ENCODE measurements at regions not wholly inside any gene's neighbourhood (a gene's known extent, or its start where the extent isn't known, plus 50 kb on each side); places are given as distances from the start of the nearest gene placed in this dataset.

GRCh38 chr11:71065841-71066240 is 186.5 kb downstream of the SHANK2 start:
- no peak for DNase-seq (ENCODE audit: extremely low spot score)
- no peak for TF ChIP-seq FOXM1 (IDR thresholded peaks at IDR 0.05; ENCODE audit: borderline replicate concordance)
- TF ChIP-seq NFRKB (IDR thresholded peaks at IDR 0.05) = no peak
- no peak for TF ChIP-seq ARNT (IDR thresholded peaks at IDR 0.05)
- no peak for TF ChIP-seq FOXA1 (IDR thresholded peaks at IDR 0.05)
- TF ChIP-seq BHLHE40 (IDR thresholded peaks at IDR 0.05; ENCODE audit: borderline replicate concordance) = no peak
- no peak for TF ChIP-seq TARDBP (IDR thresholded peaks at IDR 0.05)
- TF ChIP-seq ZNF384 (IDR thresholded peaks at IDR 0.05) = no peak
- TF ChIP-seq L3MBTL2 (conservative IDR thresholded peaks at IDR 0.05) = no peak
- TF ChIP-seq SUZ12 (IDR thresholded peaks at IDR 0.05) = no peak
- TF ChIP-seq HDGF (IDR thresholded peaks at IDR 0.05; ENCODE audit: borderline replicate concordance) = no peak
- TF ChIP-seq, protein P1, sequence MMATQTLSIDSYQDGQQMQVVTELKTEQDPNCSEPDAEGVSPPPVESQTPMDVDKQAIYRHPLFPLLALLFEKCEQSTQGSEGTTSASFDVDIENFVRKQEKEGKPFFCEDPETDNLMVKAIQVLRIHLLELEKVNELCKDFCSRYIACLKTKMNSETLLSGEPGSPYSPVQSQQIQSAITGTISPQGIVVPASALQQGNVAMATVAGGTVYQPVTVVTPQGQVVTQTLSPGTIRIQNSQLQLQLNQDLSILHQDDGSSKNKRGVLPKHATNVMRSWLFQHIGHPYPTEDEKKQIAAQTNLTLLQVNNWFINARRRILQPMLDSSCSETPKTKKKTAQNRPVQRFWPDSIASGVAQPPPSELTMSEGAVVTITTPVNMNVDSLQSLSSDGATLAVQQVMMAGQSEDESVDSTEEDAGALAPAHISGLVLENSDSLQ (IDR thresholded peaks at IDR 0.05) = no peak
- no peak for TF ChIP-seq LEF1 (IDR thresholded peaks at IDR 0.05; ENCODE audit: borderline replicate concordance)
- TF ChIP-seq CTBP1 (IDR thresholded peaks at IDR 0.05; ENCODE audit: borderline replicate concordance) = no peak
- no peak for TF ChIP-seq SP1 (IDR thresholded peaks at IDR 0.05)
- no peak for TF ChIP-seq ELF4 (IDR thresholded peaks at IDR 0.05)
- TF ChIP-seq FOXK2 (IDR thresholded peaks at IDR 0.05) = no peak
- CTCF ChIA-PET = no interaction called here
- POLR2A ChIA-PET = no interaction called here

DNA sequence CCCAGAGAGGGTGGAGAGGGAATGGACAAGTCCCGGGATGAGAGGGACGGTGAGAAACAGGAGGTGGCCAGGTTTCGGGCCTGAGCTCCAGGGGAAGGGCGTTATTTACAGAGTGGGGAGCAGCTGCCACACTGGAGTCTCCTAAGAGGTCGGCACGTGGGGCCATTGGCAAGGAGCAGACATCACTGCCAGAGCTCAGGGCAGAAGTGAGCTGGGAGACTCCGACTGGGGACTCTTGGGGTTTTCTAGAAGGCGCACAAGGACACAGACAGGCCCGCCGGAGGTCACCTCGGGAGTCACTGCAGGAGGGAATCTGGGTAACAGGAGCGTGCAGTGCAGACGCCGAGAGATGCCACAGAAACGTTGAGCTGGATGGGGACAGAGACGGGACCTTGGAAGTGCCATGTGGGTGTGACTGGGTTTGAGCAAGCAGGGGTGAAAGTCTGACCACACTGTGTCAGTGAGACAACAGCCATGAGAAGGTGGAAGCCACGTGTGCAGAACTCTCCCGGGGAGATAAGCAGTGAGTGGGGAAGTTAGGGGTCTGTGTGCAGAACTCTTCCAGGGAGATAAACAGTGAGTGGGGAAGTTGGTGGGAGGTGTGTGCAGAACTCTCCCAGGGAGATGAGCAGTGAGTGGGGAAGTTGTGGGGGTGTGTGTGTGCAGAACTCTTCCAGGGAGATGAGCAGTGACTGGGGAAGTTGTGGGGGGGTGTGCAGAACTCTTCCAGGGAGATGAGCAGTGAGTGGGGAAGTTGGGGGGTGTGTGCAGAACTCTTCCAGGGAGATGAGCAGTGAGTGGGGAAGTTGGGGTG is 187.5 kb downstream of the SHANK2 start:
- POLR2A ChIA-PET = no interaction called here

DNA sequence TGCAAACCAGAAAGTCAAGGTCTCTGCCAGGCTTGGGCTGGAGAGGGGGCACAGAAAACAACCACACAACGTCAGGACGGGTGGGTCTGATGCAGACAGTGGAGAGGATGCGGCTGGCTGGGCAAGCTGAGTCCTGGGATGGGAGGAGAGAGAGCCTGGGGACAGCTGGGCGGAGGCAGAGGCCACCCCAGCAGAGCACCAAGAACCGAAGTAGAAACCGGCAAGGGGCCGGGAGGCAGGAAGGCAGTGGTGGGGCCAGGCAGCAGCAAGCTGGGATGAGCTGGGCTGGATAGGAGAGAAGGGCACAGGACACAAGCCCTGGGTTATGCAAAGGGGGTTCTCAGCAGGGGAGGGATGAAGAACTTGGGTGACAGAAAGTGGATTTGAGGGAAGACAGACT is 188.2 kb downstream of the SHANK2 start:
- ChIA-PET CTCF (no interaction called here), POLR2A (no interaction called here)
- DNase-seq (ENCODE audit: extremely low spot score) = no peak
- TF ChIP-seq L3MBTL2 (conservative IDR thresholded peaks at IDR 0.05) (no peak), FOXA1 (IDR thresholded peaks at IDR 0.05) (no peak), SUZ12 (IDR thresholded peaks at IDR 0.05) (no peak)
- TF ChIP-seq, protein P1 (IDR thresholded peaks at IDR 0.05) = no peak

More for the DNA sequence above, 187.5 kb downstream of the SHANK2 start:
- CTCF ChIA-PET = no interaction called here
- no peak for DNase-seq (ENCODE audit: extremely low spot score)
- TF ChIP-seq ARNT (IDR thresholded peaks at IDR 0.05) = no peak
- no peak for TF ChIP-seq FOXK2 (IDR thresholded peaks at IDR 0.05)
- TF ChIP-seq L3MBTL2 (conservative IDR thresholded peaks at IDR 0.05) = no peak
- no peak for TF ChIP-seq NFRKB (IDR thresholded peaks at IDR 0.05)
- TF ChIP-seq, protein P1 (IDR thresholded peaks at IDR 0.05) = no peak
- no peak for TF ChIP-seq LEF1 (IDR thresholded peaks at IDR 0.05; ENCODE audit: borderline replicate concordance)
- TF ChIP-seq CTBP1 (IDR thresholded peaks at IDR 0.05; ENCODE audit: borderline replicate concordance) = no peak
- no peak for TF ChIP-seq FOXA1 (IDR thresholded peaks at IDR 0.05)
- TF ChIP-seq SUZ12 (IDR thresholded peaks at IDR 0.05) = no peak
- TF ChIP-seq FOXM1 (IDR thresholded peaks at IDR 0.05; ENCODE audit: borderline replicate concordance) = no peak

DNA sequence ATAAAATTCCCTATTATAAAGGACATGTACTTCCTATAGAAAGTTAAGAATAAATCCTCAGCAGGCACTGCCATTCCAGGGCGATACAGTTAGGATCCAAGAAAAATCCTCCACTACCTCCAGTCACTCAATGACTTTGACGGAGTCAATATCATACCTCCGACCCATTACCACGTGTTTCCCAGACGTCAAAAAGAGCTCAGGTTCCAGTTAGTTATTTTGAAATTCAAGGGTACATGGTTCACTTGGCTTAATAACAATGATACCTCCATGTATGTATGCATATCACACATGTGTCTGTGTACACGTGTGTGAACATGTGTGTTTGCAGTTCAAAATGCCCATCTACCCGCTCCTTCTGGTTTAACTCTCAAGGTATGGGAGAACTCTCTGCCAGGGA is 189.2 kb downstream of the SHANK2 start:
- CTCF ChIA-PET = no interaction called here
- POLR2A ChIA-PET = no interaction called here
- DNase-seq (ENCODE audit: extremely low spot score) = no peak
- TF ChIP-seq ARNT (IDR thresholded peaks at IDR 0.05) (no peak), BHLHE40 (IDR thresholded peaks at IDR 0.05; ENCODE audit: borderline replicate concordance) (no peak), FOXA1 (IDR thresholded peaks at IDR 0.05) (no peak), ELF4 (IDR thresholded peaks at IDR 0.05) (no peak), NFRKB (IDR thresholded peaks at IDR 0.05) (no peak), SP1 (IDR thresholded peaks at IDR 0.05) (no peak), L3MBTL2 (conservative IDR thresholded peaks at IDR 0.05) (no peak)

GRCh38 chr11:71062199-71062598 is 190.2 kb downstream of the SHANK2 start:
- POLR2A ChIA-PET = no interaction called here
- DNase-seq (ENCODE audit: extremely low spot score) = no peak
- TF ChIP-seq, protein P1 (IDR thresholded peaks at IDR 0.05) = no peak
- no peak for TF ChIP-seq L3MBTL2 (conservative IDR thresholded peaks at IDR 0.05)
- TF ChIP-seq SP1 (IDR thresholded peaks at IDR 0.05) = no peak
- no peak for TF ChIP-seq ELF4 (IDR thresholded peaks at IDR 0.05)
- TF ChIP-seq LEF1 (IDR thresholded peaks at IDR 0.05; ENCODE audit: borderline replicate concordance) = no peak
- TF ChIP-seq ARNT (IDR thresholded peaks at IDR 0.05) = no peak
- no peak for TF ChIP-seq FOXA1 (IDR thresholded peaks at IDR 0.05)
- no peak for TF ChIP-seq CTBP1 (IDR thresholded peaks at IDR 0.05; ENCODE audit: borderline replicate concordance)
- TF ChIP-seq TARDBP (IDR thresholded peaks at IDR 0.05) = no peak
- TF ChIP-seq ZNF384 (IDR thresholded peaks at IDR 0.05) = no peak
- TF ChIP-seq FOXK2 (IDR thresholded peaks at IDR 0.05) = no peak
- no peak for TF ChIP-seq HDGF (IDR thresholded peaks at IDR 0.05; ENCODE audit: borderline replicate concordance)
- TF ChIP-seq BHLHE40 (IDR thresholded peaks at IDR 0.05; ENCODE audit: borderline replicate concordance) = no peak
- no peak for TF ChIP-seq FOXM1 (IDR thresholded peaks at IDR 0.05; ENCODE audit: borderline replicate concordance)
- TF ChIP-seq NFRKB (IDR thresholded peaks at IDR 0.05) = no peak
- TF ChIP-seq SUZ12 (IDR thresholded peaks at IDR 0.05) = no peak
- CTCF ChIA-PET = no interaction called here

DNA sequence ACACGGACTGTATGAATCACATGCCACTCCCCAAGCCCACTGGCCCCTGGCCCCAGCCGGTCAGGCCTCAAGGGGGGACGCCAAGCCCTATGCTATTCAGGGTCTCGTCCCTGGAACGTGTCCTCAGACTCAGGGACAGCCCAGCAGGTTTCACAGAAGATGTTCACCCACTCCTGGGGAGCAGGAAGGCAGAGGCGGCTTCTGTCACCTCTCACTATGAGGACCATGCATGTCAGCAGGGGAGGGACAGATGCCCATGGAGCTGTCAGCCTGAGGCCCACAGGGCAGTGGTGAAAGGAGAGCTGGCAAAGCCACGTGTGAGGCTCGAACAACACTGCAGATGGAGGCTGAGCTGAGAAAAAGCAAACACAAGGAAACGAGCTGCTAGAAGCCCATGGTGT is 192.0 kb downstream of the SHANK2 start:
- TF ChIP-seq TARDBP (IDR thresholded peaks at IDR 0.05) (no peak), ELF4 (IDR thresholded peaks at IDR 0.05) (no peak), NFRKB (IDR thresholded peaks at IDR 0.05) (no peak), FOXA1 (IDR thresholded peaks at IDR 0.05) (no peak), FOXM1 (IDR thresholded peaks at IDR 0.05; ENCODE audit: borderline replicate concordance) (no peak), CTBP1 (IDR thresholded peaks at IDR 0.05; ENCODE audit: borderline replicate concordance) (no peak), FOXK2 (IDR thresholded peaks at IDR 0.05) (no peak), ARNT (IDR thresholded peaks at IDR 0.05) (no peak), LEF1 (IDR thresholded peaks at IDR 0.05; ENCODE audit: borderline replicate concordance) (no peak), HDGF (IDR thresholded peaks at IDR 0.05; ENCODE audit: borderline replicate concordance) (no peak)
- TF ChIP-seq, protein P1 (IDR thresholded peaks at IDR 0.05) = no peak
- POLR2A ChIA-PET = no interaction called here
- DNase-seq (ENCODE audit: extremely low spot score) = no peak
- CTCF ChIA-PET = no interaction called here
